Caki2 (cell line): ENCODE measurements at regions not wholly inside any gene's neighbourhood (a gene's known extent, or its start where the extent isn't known, plus 50 kb on each side); places are given as distances from the start of the nearest gene placed in this dataset.
A peak's percentile ranks its signal among the peaks of the same experiment; 100 is the strongest.

Source experiments
- DNase-seq: peaks from one replicate; pipeline ENCODE4 v3.0.0-alpha.2; 2015; ENCODE audit warnings: low read depth
- in situ Hi-C: cut with HindIII; loops from 2 replicates; pipeline ENCODE4 v1.10.0; 2016; ENCODE audit warnings: low sequenced_read_pairs, low pct_unique_long_range_greater_than_20kb, mixed read lengths

GRCh38 chr2:19607931-19608771, 249.7 kb upstream of the OSR1 start:
- in situ Hi-C loops: no loop called here
- DNase-seq: peak; percentile 87

DNA sequence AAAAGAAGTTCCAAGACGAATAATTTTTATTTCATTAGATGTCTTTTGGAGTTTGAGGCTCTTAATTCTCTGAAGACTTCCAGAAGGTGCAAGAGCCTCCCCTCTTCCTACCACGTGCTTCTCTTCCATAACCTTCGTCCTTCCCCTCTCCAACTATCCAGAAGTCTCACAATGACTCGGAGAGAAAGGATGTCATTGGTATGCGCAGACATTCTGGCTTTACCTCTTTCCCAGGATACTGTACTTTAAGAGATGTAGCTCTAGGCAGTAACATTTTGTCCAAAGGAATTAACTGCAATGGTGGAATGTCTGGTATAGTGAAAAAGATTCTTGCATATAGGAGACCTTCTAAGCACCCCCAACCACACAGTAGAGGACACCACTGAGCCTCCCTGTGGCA, 249.0 kb upstream of the OSR1 start:
- no peak for DNase-seq
- in situ Hi-C loops: no loop called here

DNA sequence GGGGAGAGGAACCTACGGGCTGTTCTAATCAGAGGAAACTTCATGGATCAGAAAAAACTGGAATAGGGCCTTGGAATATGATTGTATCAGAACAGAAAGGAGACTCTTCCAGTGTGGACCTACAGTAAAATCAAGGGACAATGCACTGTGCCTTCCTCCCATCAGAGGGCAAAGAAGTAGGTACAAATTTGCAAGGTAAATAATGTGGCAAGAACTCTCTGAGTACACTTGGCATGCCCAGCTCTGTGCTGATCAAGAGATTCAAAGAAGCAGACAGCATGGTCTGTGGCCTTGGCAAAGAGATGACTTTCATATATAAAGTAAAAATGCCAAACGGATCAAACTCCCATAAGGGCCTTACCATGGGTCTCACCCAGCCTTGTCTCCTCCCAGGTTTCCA, 242.6 kb upstream of the OSR1 start:
- DNase-seq: no peak
- in situ Hi-C loops: no loop called here

GRCh38 chr2:19600506-19600905, 242.1 kb upstream of the OSR1 start:
- in situ Hi-C loops: no loop called here
- DNase-seq: no peak

- DNase-seq: no peak
- in situ Hi-C loops: no loop called here
Measured at GRCh38 chr2:19598971-19599370, 240.5 kb upstream of the OSR1 start.

DNA sequence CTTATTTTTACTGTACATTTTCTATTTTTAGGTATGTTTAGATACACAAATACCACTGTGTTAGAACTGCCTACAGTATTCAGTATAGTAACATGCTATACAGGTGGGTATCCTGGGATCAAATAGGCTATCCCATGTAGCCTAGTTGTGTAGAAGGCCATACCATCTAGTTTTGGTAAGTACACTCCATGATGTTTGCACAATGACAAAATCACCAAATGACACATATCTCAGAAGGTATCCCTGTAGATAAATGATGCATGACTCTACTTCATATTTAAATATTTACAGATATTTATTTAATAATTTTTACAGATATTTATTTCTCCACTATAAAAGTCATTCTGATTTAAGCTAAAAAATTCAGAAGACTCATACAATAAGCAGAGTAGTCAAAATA, 233.8 kb upstream of the OSR1 start:
- DNase-seq: no peak
- in situ Hi-C loops: no loop called here

DNA sequence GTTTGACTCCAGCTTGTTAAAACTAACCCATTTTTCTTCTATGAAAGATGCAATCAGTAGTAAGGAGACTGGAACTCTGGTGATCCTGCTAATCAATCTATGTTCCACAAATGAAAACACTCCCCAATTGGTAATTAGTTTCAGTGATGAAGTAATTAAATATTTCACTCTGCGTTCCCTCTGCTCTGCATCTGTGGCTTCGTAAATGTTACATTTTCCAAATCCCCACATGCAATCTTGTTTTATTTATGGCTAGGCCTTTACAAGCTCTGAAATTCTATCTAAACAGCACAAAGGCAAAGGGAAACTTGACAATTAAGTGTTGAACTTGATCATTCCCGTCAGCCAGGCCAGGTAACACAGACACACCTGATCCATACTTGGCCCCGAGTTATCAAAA, 231.4 kb upstream of the OSR1 start:
- DNase-seq: no peak
- in situ Hi-C loops: no loop called here

- in situ Hi-C loops: no loop called here
- DNase-seq: no peak
Measured at GRCh38 chr2:19580830-19581229, 222.4 kb upstream of the OSR1 start.

DNA sequence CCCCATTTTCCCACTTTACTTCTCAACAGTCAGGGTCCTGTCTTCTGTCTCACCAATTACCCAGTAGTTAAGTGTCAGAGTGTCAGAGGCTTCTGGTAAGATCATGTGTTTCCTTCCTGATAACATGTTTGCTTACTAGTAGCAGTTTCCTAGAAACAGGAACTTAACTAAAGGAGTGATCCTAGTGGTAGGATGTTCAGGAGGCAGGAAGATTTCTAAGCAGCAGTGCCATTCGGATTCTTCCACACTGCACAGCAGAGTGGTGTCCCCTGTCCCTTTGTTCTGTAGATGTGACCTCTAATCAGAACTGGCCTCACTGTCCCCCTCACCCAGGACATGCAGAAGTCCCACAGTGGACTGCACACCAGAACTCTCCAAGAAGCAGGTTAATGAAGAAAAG, 221.8 kb upstream of the OSR1 start:
- DNase-seq: no peak
- in situ Hi-C loops: no loop called here

DNA sequence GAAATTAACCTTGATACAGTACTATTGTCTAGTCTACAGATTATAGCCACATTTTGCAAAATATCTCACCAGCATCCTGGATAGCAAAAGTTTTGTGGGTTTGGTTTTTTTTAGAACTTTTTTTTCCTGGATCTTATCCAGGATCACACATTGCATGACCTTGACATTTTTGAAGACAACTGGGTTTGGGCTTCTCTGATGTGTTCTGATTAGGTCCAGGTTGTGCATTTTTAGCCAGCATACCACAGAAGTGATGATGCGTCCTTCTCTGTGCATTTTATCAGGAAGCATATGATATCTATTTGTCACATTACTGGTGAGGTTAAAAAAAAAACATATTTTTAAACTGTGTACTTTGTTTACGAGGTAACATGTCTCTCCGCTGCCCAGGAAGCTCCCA, 221.0 kb upstream of the OSR1 start:
- no peak for DNase-seq
- in situ Hi-C loops: no loop called here

GRCh38 chr2:19577723-19578122, 219.3 kb upstream of the OSR1 start:
- in situ Hi-C loops: no loop called here
- DNase-seq: no peak

GRCh38 chr2:19576411-19576810, 218.0 kb upstream of the OSR1 start:
- no peak for DNase-seq
- in situ Hi-C loops: no loop called here

GRCh38 chr2:19575641-19576040, 217.2 kb upstream of the OSR1 start:
- no peak for DNase-seq
- in situ Hi-C loops: no loop called here

DNA sequence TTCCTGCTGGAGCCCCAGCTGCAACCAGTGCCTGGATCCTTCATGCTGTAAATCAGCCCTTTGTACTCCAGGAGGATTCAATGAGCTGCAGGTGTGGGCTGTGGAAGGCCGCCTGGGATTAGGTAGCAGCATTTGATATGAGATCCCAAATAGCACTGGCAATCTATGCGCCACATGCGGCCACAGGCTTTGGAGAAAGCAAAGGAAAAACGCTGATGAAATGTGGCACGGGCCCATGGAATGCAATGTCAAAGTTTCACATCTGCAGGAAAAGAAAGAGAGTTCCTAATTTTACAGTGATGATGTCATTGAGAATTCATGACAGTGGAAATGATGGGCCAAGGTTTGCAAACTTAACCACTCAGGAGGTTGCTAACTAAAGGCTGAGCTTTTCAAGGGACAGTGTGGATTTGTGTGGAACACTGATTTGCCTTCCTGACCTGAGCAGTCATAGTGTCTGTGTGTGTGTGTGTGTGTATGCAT, 216.4 kb upstream of the OSR1 start:
- in situ Hi-C loops: no loop called here
- DNase-seq: no peak

- DNase-seq: no peak
- in situ Hi-C loops: no loop called here
Measured at GRCh38 chr2:19573784-19574183, 215.4 kb upstream of the OSR1 start.

DNA sequence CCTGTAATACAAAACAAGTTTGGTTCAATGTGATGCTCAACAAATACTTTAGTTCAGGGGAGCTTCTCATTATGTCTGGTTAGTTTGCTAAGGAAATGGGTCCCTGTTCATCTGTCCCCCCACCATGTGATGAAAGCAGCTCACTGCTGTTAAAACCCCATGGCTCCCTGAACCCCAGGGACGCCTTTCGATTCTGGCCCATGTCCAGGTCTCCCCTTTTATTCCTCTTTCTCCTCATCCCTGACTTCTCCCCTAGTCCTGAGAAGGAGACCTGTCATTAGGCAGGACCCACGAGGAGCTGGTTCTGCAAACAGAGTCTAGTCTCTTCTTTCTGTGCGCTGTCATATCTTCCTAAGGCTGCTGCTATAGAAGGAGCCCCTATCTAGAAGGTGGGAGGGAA, 213.3 kb upstream of the OSR1 start:
- DNase-seq: no peak
- in situ Hi-C loops: no loop called here

DNA sequence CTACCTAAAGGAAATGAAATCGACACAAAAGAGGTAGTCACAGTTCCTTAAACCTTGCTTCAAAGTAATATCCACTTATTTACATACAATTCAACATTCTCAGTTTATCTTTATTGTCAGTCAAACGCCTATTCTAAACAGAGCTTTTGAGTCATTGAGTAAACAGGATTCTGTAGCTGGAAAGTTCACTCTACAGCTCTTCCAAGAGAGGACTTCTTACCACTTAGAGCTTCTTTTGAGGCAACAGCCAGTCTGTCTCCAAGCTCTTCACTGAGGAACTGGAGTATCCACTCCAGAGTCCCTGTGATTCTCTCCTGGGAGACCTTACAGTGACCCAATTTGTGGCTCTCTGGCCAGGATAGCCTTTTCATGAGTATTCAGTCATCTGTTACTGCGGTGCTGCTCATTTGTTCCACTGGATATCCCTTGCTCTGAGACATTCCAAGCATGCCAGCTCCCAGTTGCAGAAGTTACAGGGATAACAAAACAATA, 210.9 kb upstream of the OSR1 start:
- in situ Hi-C loops: no loop called here
- DNase-seq: peak; percentile 12

DNA sequence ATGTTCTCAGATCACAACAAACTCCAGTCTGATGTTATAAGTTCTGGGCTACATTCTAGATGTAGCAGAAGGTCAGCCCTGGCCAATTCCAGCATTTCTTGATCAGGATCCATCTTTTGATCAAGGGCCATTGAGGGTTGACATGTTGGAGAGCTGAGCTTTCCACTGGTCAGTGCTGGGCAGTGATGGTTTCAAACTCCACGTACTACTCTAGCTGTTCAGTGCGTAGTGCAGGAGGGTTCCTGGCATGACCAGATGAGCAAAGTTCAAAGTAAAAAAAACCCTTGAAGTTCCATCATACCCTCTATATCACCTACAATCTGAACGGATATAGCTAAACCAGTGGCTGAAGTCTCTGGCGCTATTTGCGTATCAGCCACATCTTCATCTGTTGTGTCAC, 210.4 kb upstream of the OSR1 start:
- in situ Hi-C loops: no loop called here
- no peak for DNase-seq

DNA sequence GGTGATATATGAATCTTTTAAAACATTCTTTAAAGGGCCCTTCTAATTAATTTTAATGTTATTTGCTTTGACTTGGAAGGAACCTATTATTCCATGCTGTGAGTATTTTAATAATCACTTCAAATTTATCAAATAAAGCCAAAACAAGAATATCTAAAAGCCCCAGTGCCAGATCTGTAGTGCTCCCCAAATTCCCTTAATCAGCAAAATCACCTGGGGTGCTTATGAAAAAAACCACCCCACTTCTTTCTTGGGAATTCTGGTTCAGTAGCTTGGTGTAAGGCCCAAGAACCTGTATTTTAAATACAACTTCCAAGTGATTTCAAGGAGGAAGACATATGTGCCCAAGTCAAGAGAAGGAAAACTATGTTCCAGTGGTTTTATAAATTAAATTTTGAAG, 202.4 kb upstream of the OSR1 start:
- in situ Hi-C loops: no loop called here
- DNase-seq: no peak

GRCh38 chr2:19559596-19560240, 201.3 kb upstream of the OSR1 start:
- DNase-seq: no peak
- in situ Hi-C loops: no loop called here
